Breast epithelium (tissue), 4 donors: ENCODE measurements at regions not wholly inside any gene's neighbourhood (a gene's known extent, or its start where the extent isn't known, plus 50 kb on each side); places are given as distances from the start of the nearest gene placed in this dataset.
A peak's percentile ranks its signal among the peaks of the same experiment; 100 is the strongest.

Experiments used
- DNase-seq, 2 donors: peaks; one replicate each; pipeline ENCODE4 v3.0.0-alpha.2; 2019; ENCODE audit warnings: low spot score in 2 of 2
- H3K27ac ChIP-seq, 2 donors: fragments of 200-600 bp; sonication (generic) in 1 of 2; one replicate each; pipeline ENCODE4 v1.5.1; 2016 to 2019; ENCODE audit warnings: mild to moderate bottlenecking in 1 of 2
- H3K27me3 ChIP-seq, 2 donors: fragments of 200-600 bp; sonication (generic) in 1 of 2; one replicate each; pipeline versions ENCODE4 v1.5.1 to v1.6.0; 2017 to 2019; ENCODE audit warnings: control low read depth in 1 of 2, mild to moderate bottlenecking in 1 of 2
- H3K36me3 ChIP-seq: fragments of 200-600 bp; one replicate; pipeline ENCODE4 v1.5.1; 2019
- H3K4me1 ChIP-seq, 2 donors: fragments of 200-600 bp; sonication (generic); one replicate each; pipeline ENCODE4 v1.5.1; 2016 to 2019; ENCODE audit warnings: control low read depth in 1 of 2
- H3K4me3 ChIP-seq, 3 donors: fragments of 200-600 bp; sonication (generic); 1 replicate in 2 of 3; 2 replicates in 1 of 3; pipeline ENCODE4 v1.5.1; 2016 to 2019; ENCODE audit warnings: mild to moderate bottlenecking in 3 of 3, moderate library complexity in 2 of 3
- H3K9me3 ChIP-seq, 2 donors: fragments of 200-600 bp; sonication (generic) in 1 of 2; one replicate each; pipeline ENCODE4 v1.5.1; 2016 to 2019; ENCODE audit warnings: control low read depth in 1 of 2
- CTCF ChIP-seq, 3 donors: fragments of 450-650 bp; IDR thresholded peaks; one replicate each; pipeline ENCODE4 v1.5.1; 2016 to 2017; ENCODE audit warnings: antibody characterized with exemption in 3 of 3, mild to moderate bottlenecking in 3 of 3, moderate library complexity in 3 of 3
- POLR2A ChIP-seq: fragments of 450-650 bp; IDR thresholded peaks from one replicate; pipeline ENCODE4 v1.6.1; 2016; ENCODE audit warnings: antibody characterized with exemption, mild to moderate bottlenecking, moderate library complexity
- POLR2AphosphoS5 ChIP-seq, 3 donors: sonication (generic); formaldehyde crosslinking; IDR thresholded peaks; one replicate each; pipeline ENCODE4 v1.6.1; 2017; ENCODE audit warnings: antibody characterized with exemption in 3 of 3
- intact Hi-C: fragments of 100-400 bp; cut with DNase I; formaldehyde crosslinking; loops from one replicate; pipeline ENCODE4 v1.15.1; 2023; ENCODE audit warnings: low total_unique reads

- intact Hi-C loops = loop anchor here (10.0 kb wide), 1 partner anchor 166 kb away; no protein-coding TSS in a partner anchor
- Histone ChIP-seq H3K4me1 (no peaks in the 10 kb centered on the region), H3K27me3 (no peaks in the 10 kb centered on the region), H3K4me3 (no peak overlapping the region), H3K9me3 (no peaks in the 10 kb centered on the region), H3K27ac (no peak overlapping the region), H3K36me3 (no peaks in the 10 kb centered on the region)
- no peak for TF ChIP-seq CTCF (IDR thresholded peaks at IDR 0.05)
- no peak for TF ChIP-seq POLR2A
- TF ChIP-seq POLR2AphosphoS5 (IDR thresholded peaks at IDR 0.05) = no peak
- DNase-seq = no peak
These were observed 58.7 kb upstream of the FDX1 start for GRCh38 chr11:110371084-110371483.

GRCh38 chr11:110373051-110373702 is 56.6 kb upstream of the FDX1 start:
- H3K9me3 ChIP-seq = no peaks in the 10 kb centered on the region
- no peak for DNase-seq
- intact Hi-C loops = loop anchor here (10.0 kb wide), 1 partner anchor 168 kb away; no protein-coding TSS in a partner anchor
- no peaks in the 10 kb centered on the region for H3K4me1 ChIP-seq
- H3K36me3 ChIP-seq = no peaks in the 10 kb centered on the region
- TF ChIP-seq CTCF (IDR thresholded peaks at IDR 0.05) (no peak), POLR2A (no peak), POLR2AphosphoS5 (IDR thresholded peaks at IDR 0.05) (no peak)
- H3K4me3 ChIP-seq = no peak overlapping the region
- no peaks in the 10 kb centered on the region for H3K27me3 ChIP-seq
- peak overlapping the region; percentile 33 to 65 for H3K27ac ChIP-seq

- intact Hi-C loops = loop anchor here (10.0 kb wide), 1 partner anchor 170 kb away; no protein-coding TSS in a partner anchor
- no peaks in the 10 kb centered on the region for H3K36me3 ChIP-seq
- no peak overlapping the region for H3K27ac ChIP-seq
- H3K4me3 ChIP-seq = no peak overlapping the region
- no peaks in the 10 kb centered on the region for H3K4me1 ChIP-seq
- H3K27me3 ChIP-seq = no peaks in the 10 kb centered on the region
- H3K9me3 ChIP-seq = no peaks in the 10 kb centered on the region
- no peak for DNase-seq
- no peak for TF ChIP-seq CTCF (IDR thresholded peaks at IDR 0.05)
- TF ChIP-seq POLR2AphosphoS5 (IDR thresholded peaks at IDR 0.05) = no peak
- no peak for TF ChIP-seq POLR2A
These were observed 54.8 kb upstream of the FDX1 start for GRCh38 chr11:110374921-110375320.

GRCh38 chr11:110375351-110375750 is 54.4 kb upstream of the FDX1 start:
- Histone ChIP-seq H3K27me3 (no peaks in the 10 kb centered on the region), H3K4me3 (no peak overlapping the region), H3K27ac (no peak overlapping the region), H3K36me3 (no peaks in the 10 kb centered on the region), H3K9me3 (no peaks in the 10 kb centered on the region), H3K4me1 (no peaks in the 10 kb centered on the region)
- no peak for TF ChIP-seq POLR2A
- no peak for TF ChIP-seq POLR2AphosphoS5 (IDR thresholded peaks at IDR 0.05)
- TF ChIP-seq CTCF (IDR thresholded peaks at IDR 0.05) = no peak
- intact Hi-C loops = loop anchor here (10.0 kb wide), 1 partner anchor 171 kb away; no protein-coding TSS in a partner anchor
- DNase-seq = no peak

GRCh38 chr11:110376021-110376420 is 53.7 kb upstream of the FDX1 start:
- Histone ChIP-seq H3K36me3 (no peaks in the 10 kb centered on the region), H3K4me3 (no peak overlapping the region), H3K9me3 (no peaks in the 10 kb centered on the region), H3K27ac (no peak overlapping the region), H3K4me1 (no peaks in the 10 kb centered on the region), H3K27me3 (no peaks in the 10 kb centered on the region)
- no peak for DNase-seq
- TF ChIP-seq POLR2AphosphoS5 (IDR thresholded peaks at IDR 0.05) (no peak), POLR2A (no peak), CTCF (IDR thresholded peaks at IDR 0.05) (no peak)
- intact Hi-C loops = loop anchor here (10.0 kb wide), 1 partner anchor 171 kb away; no protein-coding TSS in a partner anchor
